Breast epithelium (tissue), 3 donors: ENCODE measurements at regions not wholly inside any gene's neighbourhood (a gene's known extent, or its start where the extent isn't known, plus 50 kb on each side); places are given as distances from the start of the nearest gene placed in this dataset.

Experiments
- CTCF ChIP-seq, 3 donors: fragments of 450-650 bp; IDR thresholded peaks; one replicate each; pipeline ENCODE4 v1.5.1; 2016 to 2017; ENCODE audit warnings: antibody characterized with exemption in 3 of 3, mild to moderate bottlenecking in 3 of 3, moderate library complexity in 3 of 3
- POLR2A ChIP-seq: fragments of 450-650 bp; IDR thresholded peaks from one replicate; pipeline ENCODE4 v1.6.1; 2016; ENCODE audit warnings: antibody characterized with exemption, mild to moderate bottlenecking, moderate library complexity
- POLR2AphosphoS5 ChIP-seq, 3 donors: sonication (generic); formaldehyde crosslinking; IDR thresholded peaks; one replicate each; pipeline ENCODE4 v1.6.1; 2017; ENCODE audit warnings: antibody characterized with exemption in 3 of 3

GRCh38 chr11:70810133-70810532 lies 411.8 kb downstream of the CTTN start:
- no peak for TF ChIP-seq CTCF (IDR thresholded peaks at IDR 0.05)
- TF ChIP-seq POLR2A: no peak
- TF ChIP-seq POLR2AphosphoS5 (IDR thresholded peaks at IDR 0.05): no peak
